Kasumi-1 (cell line): ENCODE measurements at regions not wholly inside any gene's neighbourhood (a gene's known extent, or its start where the extent isn't known, plus 50 kb on each side); places are given as distances from the start of the nearest gene placed in this dataset.

Experiments used
- DNase-seq, 2 experiments: peaks; one replicate each; lab custom pipeline; 2025; lab: John Stamatoyannopoulos, UW

DNA sequence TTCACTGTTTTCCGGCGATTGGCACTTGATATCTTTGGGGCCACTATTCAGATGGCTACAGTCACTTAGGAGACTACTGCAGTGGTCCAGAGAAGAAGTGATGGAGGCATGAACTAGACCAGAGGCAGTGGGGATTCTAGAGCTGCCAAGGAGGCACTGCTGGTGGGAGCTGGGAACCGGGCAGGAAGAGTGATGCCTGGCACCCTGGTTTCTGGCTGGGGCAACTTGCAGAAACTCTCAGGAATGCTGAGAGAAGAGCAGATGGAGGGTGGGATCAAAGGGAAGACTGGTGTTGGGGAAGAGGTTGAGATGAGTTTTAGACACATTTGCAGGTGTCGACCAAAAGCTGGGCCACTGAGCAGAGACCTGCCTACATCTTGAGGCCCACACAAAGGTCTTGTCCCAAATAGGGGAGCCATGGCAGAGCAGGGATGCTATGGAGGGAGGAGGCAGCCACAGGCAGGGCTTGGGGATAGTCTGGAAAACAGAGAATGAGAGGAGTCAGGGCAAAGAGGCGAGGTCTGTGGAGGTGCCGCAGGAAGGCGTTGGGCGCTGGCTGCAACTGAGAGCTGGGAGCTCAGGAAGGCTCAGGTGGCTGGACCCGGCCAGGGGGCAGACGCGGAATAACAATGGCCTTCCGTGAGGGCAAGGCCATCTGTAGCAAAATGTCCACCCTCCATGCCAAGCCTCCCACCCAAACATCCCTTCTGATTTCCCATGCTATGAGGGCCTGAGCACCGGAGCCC is 118.9 kb downstream of the TOMM20 start:
- no peak for DNase-seq

GRCh38 chr1:235009074-235009473 is 119.6 kb downstream of the TOMM20 start:
- DNase-seq: no peak

DNA sequence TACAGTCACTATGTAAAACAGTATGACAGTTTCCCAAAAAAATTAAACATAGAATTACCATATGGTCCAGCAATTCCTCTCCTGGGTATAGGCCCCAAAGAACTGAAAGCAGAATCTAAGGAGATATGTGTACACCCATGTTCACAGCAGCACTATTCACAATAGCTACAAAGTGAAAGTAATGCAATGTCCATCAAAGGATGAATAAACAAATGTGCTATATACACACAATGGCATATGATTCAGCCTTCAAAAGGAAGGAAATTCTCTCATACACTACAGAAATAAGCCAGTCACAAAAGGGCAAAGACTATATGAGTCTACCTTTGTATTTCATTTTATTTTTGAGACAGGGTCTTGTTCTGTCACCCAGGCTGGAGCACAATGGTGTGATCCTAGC is 120.4 kb downstream of the TOMM20 start:
- DNase-seq: no peak

- no peak for DNase-seq
Measured at GRCh38 chr1:235006816-235007215, 121.8 kb downstream of the TOMM20 start.

GRCh38 chr1:235006132-235006721 is 122.4 kb downstream of the TOMM20 start:
- no peak for DNase-seq

- no peak for DNase-seq
Measured at GRCh38 chr1:235004840-235005391, 123.7 kb downstream of the TOMM20 start.

DNA sequence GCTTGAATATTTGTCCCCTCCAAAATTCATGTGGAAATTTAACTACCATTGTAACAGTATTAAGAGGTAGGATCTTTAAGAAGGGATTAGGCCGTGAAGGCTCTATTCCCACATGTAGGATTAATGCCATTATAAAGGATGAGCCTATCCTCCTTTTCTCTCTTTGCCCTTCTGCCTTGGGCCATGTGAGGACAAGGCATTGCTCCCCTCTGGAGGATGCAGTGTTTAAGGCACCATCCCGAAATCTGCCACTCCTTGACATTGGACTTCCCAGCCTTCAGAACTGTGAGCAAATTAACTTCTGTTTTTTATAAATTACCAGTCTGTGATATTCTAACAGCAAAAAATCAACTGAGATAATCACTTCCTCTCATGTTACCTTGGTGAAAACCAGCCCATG is 124.4 kb downstream of the TOMM20 start:
- no peak for DNase-seq

DNA sequence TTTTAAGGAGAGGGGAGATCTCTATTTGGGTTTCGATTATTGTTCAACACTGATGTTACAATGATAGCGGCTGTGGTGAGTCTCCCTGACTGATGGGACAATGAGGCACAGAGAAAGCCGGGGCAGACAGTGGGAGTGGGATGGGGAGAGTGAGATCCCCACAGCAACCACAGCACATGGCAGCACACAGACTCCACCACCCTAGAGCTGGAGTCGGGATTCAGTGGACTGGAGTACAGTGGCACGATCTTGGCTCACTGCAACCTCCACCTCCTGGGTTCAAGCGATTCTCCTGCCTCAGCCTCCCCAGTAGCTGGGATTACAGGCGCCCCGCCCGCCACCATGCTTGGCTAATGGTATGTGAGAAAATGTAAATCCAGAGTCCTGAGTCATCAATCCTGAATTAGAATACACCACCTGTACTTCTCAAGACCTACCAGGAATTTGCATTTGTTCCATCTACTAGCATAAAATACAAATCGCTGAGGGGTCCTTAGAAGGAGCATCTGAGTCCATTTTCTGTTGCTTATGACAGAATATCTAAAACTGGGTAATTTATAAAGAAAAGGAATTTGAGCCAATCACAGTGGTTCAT is 125.8 kb downstream of the TOMM20 start:
- no peak for DNase-seq

DNA sequence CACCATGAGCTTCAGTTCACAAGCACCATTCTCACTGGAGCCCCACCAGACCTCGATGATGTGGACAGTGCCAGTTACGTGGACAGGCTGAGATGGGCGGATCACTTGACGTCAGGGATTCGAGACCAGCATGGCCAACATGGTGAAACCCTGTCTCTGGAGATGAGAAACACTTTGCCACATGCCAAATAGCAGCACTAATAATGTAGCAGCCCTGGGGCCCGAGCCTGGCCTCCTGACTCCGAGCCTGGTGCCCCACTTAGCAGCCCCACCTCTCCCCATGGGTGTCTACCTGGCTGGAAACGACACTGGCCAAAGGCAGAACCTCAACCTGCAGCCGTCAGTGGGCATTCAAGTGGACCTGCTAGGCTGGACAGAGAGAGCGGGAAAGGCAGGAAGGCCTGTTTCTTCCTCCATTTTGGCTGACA is 129.1 kb downstream of the TOMM20 start:
- DNase-seq: no peak

DNA sequence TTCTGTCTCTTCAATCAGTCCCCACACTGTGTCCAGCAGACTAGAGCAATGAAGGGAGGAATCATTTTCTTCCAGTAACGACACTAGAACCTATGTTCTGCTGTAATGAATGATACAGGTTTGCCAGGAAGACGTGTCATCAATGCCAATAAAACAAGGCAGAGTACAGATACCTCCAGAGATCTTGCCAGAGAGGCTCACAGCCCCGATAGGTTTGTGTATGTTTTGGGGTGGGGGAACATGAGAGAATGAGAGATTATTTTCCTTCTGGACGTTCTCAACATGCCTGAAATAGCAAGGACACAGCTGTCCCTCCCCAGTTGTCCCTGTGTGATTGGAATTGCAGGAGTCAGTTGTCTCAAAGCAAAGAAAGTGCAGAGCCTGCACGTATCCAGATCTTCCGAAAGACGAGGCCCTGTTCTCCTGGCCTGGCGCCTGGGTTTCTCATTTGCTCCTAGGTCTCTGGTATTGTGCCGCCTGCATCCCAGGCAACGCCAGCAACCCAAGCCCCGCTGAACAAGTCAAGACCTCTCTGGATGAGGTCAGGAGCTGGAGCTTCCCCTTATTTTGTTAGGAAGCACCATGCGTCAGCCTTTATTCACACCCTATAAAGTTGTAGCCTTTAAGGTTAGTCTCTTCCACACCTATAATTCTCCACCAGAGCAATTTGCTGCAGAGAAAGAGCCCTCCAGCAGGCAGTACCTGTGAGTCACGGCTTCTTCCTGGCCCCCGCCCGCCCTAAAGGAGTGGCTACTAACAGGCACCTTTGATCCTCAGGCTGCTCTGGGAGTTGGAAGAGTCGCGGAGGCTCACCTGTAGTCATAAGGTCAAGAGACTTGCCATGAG is 130.5 kb downstream of the TOMM20 start:
- no peak for DNase-seq

DNA sequence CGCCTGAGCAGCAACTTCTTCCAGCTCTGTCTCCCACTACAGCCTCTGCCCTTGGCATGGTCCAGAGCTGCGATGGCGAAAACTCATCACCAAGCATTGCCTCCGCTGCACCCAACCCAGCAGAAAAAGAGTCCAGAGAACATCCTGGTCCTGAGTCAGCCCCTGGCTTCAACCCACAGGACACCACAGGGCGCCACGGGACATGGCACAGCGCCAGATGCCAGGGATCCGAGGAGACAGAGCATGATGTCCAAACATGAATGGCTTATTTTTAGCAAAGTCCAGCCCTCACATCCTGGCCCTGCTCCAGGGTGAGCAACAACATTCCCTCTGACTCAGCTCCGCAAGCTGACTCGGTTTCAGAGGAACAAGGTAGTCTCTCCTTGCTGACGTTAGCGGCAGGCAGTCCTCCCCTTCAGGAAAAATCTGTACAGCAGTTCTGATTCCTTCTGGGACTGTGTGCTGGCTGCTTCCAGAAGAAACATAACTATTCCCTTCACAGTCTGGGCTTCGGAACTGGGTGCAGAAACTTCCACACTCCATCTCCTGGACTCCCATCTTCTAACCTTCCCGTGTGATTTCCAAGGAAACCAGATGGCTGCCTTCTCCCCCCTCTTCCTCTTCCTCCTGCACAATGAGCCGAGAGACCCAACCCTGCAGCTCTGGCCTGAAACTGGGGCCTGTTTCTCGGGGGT is 131.3 kb downstream of the TOMM20 start:
- DNase-seq: no peak

DNA sequence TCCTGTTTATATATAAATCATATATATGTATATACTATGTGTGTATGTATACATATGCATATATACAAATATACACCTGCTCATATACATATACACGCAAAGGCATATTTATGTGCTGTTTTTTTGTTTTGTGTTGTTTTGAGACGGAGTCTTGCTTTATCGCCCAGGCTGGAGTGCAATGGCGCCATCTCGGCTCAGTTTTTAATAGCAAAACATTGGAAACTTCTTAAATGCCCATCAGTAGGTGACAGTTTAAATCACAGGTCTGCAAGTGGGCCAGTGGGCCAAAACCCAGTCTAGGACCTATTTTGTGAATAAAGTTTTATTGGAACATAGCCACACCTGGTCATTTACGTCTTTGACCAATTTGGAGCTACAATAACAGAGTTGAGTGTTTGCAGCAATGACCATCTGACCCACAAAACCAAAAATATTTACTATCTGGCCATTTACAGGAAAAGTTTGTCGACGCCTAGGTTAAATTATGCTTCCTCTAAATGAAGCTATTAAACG is 132.3 kb downstream of the TOMM20 start:
- DNase-seq: no peak

- no peak for DNase-seq
Measured at GRCh38 chr1:234994436-234995295, 134.0 kb downstream of the TOMM20 start.

GRCh38 chr1:234992065-234992464 is 136.6 kb downstream of the TOMM20 start:
- no peak for DNase-seq

GRCh38 chr1:234990874-234991801 is 137.5 kb downstream of the TOMM20 start:
- DNase-seq: no peak

DNA sequence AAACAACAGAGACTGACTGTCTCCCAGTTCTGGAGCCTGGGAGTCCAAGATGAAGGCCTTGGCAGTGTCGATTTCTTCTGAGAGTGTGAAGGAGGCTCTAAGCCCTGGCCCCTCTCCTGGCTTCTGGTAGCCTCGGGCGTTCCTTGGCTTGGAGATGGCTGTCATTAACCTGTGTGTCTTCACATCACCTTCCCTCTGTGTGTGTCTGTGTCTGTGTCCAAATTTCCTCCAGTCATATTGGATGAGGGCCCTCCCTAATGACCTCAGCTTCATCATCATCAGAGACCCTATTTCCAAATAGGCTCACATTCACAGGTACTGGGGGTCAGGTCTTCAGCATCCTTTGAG is 138.3 kb downstream of the TOMM20 start:
- no peak for DNase-seq

- no peak for DNase-seq
Measured at GRCh38 chr1:234989479-234990327, 138.9 kb downstream of the TOMM20 start.

- DNase-seq: no peak
Measured at GRCh38 chr1:234989019-234989418, 139.6 kb downstream of the TOMM20 start.
